B cell (primary cell): ENCODE measurements at regions not wholly inside any gene's neighbourhood (a gene's known extent, or its start where the extent isn't known, plus 50 kb on each side); places are given as distances from the start of the nearest gene placed in this dataset.

Experiments
- ATAC-seq: fragments of 200-7000 bp; cut with Tn5 transposase; one replicate; pipeline ENCODE4 v1.10.0; 2021; ENCODE audit warnings: low read depth, mild to moderate bottlenecking, moderate number of reproducible peaks, moderate library complexity
- CTCF ChIA-PET: fragments of 350-600 bp; sonication (Branson Sonifier 250); formaldehyde crosslinking; loops from one replicate; lab custom pipeline; 2021; ENCODE audit warnings: antibody characterized with exemption, inconsistent platforms; lab: Charles Lee
- POLR2A ChIA-PET: fragments of 350-600 bp; sonication (Branson Sonifier 250); formaldehyde crosslinking; loops from one replicate; lab custom pipeline; 2021; ENCODE audit warnings: antibody characterized with exemption; lab: Charles Lee
- DNase-seq: peaks from one replicate; pipeline ENCODE4 v3.0.0; 2013
- H2AFZ ChIP-seq: 2 replicates; pipeline ENCODE4 v1.6.1; 2012; ENCODE audit warnings: mild to moderate bottlenecking, low read depth, low read length; ENCODE audit not compliant: insufficient read depth, poor library complexity, severe bottlenecking
- H3K27ac ChIP-seq, 2 donors: 1 replicate in 1 of 2; 2 replicates in 1 of 2; pipeline ENCODE4 v1.5.1; 2012 to 2013; ENCODE audit warnings: low read length in 2 of 2, mild to moderate bottlenecking in 2 of 2, moderate library complexity in 1 of 2
- H3K27me3 ChIP-seq, 4 experiments: fragments of 200-600 bp in 1 of 4; sonication (generic) in 1 of 4; replicated peaks in 1 of 4; 1 replicate in 2 of 4; 2 replicates in 2 of 4; pipeline versions ENCODE4 v1.6.1 to v1.7.0; 2013 to 2016; ENCODE audit warnings: low read length in 3 of 4, mild to moderate bottlenecking in 2 of 4, mixed read lengths in 1 of 4, moderate library complexity in 1 of 4; ENCODE audit not compliant: insufficient read depth in 4 of 4, control insufficient read depth in 3 of 4; ENCODE audit errors: control extremely low read depth in 1 of 4
- H3K36me3 ChIP-seq, 2 experiments: replicated peaks in 1 of 2; 1 replicate in 1 of 2; 2 replicates in 1 of 2; pipeline versions ENCODE4 v1.6.1 to v1.7.1; 2013; ENCODE audit warnings: low read length in 1 of 2; ENCODE audit not compliant: insufficient read depth in 2 of 2, control insufficient read depth in 1 of 2; ENCODE audit errors: control extremely low read depth in 1 of 2, extremely low read depth in 1 of 2
- H3K4me1 ChIP-seq, 2 donors: fragments of 200-600 bp in 1 of 2; sonication (generic) in 1 of 2; 1 replicate in 1 of 2; 2 replicates in 1 of 2; pipeline versions ENCODE4 v1.5.1 to v1.6.1; 2013 to 2017; ENCODE audit warnings: low read length in 2 of 2; ENCODE audit not compliant: control insufficient read depth in 2 of 2, insufficient read depth in 2 of 2
- H3K4me2 ChIP-seq: replicated peaks from 2 replicates; pipeline ENCODE3; 2012; ENCODE audit warnings: mild to moderate bottlenecking, low read depth, low read length; ENCODE audit not compliant: poor library complexity, severe bottlenecking
- H3K4me3 ChIP-seq, 5 experiments: fragments of 200-600 bp in 1 of 5; sonication (generic) in 1 of 5; 1 replicate in 3 of 5; 2 replicates in 2 of 5; pipeline versions ENCODE4 v1.5.1 to v1.7.0; 2011 to 2016; ENCODE audit warnings: low read length in 4 of 5, mild to moderate bottlenecking in 4 of 5, low read depth in 2 of 5, control low read depth in 1 of 5, moderate library complexity in 1 of 5; ENCODE audit not compliant: insufficient read depth in 1 of 5; ENCODE audit errors: control extremely low read depth in 1 of 5, extremely low read depth in 1 of 5
- H3K79me2 ChIP-seq: fragments of 200-600 bp; sonication (generic); one replicate; pipeline ENCODE4 v1.6.0; 2016; ENCODE audit warnings: low read length; ENCODE audit not compliant: control insufficient read depth, insufficient read depth
- H3K9ac ChIP-seq: fragments of 200-600 bp; sonication (generic); 2 replicates; pipeline ENCODE4 v1.6.1; 2017; ENCODE audit warnings: mild to moderate bottlenecking, low read length, moderate library complexity
- H3K9me3 ChIP-seq, 3 donors: one replicate each; pipeline versions ENCODE4 v1.6.1 to v1.7.1; 2013; ENCODE audit warnings: low read length in 2 of 3; ENCODE audit not compliant: control insufficient read depth in 2 of 3, insufficient read depth in 1 of 3; ENCODE audit errors: control extremely low read depth in 1 of 3
- H4K20me1 ChIP-seq: 2 replicates; pipeline ENCODE4 v1.6.0; 2012; ENCODE audit warnings: mild to moderate bottlenecking, low read length; ENCODE audit not compliant: insufficient read depth, control insufficient read depth, poor library complexity, severe bottlenecking
- H3K27ac Mint-ChIP-seq: one replicate; pipeline ENCODE4 v1.8.0; 2021; ENCODE audit warnings: mixed read lengths
- H3K27me3 Mint-ChIP-seq: one replicate; pipeline ENCODE4 v1.8.0; 2021; ENCODE audit warnings: mixed read lengths
- H3K4me1 Mint-ChIP-seq: one replicate; pipeline ENCODE4 v1.8.0; 2021; ENCODE audit warnings: mixed read lengths
- H3K4me3 Mint-ChIP-seq: one replicate; pipeline ENCODE4 v1.8.0; 2021; ENCODE audit warnings: mixed read lengths
- H3K9me3 Mint-ChIP-seq: one replicate; pipeline ENCODE4 v1.8.0; 2022; ENCODE audit warnings: mixed read lengths; ENCODE audit not compliant: insufficient read depth
- EZH2 ChIP-seq: IDR thresholded peaks from 2 replicates; pipeline ENCODE4 v1.6.1; 2012; ENCODE audit warnings: borderline replicate concordance, low read depth, mild to moderate bottlenecking, moderate library complexity, low read length; ENCODE audit not compliant: insufficient read depth, poor library complexity, severe bottlenecking
- WGBS: methylation state at CpG from one replicate; pipeline ENCODE4 v1.1.5; 2013; ENCODE audit warnings: missing lambda C conversion rate; ENCODE audit not compliant: insufficient coverage; 5-methylcytosine and 5-hydroxymethylcytosine counted together
- intact Hi-C: fragments of 100-400 bp; cut with micrococcal nuclease; formaldehyde crosslinking; loops from one replicate; pipeline ENCODE4 v1.10.0; 2022
- TF ChIP-seq, protein P1 (sequence below): fragments of 200-600 bp; IDR thresholded peaks from one replicate; pipeline ENCODE4 v1.8.0; 2022; ENCODE audit warnings: antibody characterized with exemption, mild to moderate bottlenecking

DNA sequence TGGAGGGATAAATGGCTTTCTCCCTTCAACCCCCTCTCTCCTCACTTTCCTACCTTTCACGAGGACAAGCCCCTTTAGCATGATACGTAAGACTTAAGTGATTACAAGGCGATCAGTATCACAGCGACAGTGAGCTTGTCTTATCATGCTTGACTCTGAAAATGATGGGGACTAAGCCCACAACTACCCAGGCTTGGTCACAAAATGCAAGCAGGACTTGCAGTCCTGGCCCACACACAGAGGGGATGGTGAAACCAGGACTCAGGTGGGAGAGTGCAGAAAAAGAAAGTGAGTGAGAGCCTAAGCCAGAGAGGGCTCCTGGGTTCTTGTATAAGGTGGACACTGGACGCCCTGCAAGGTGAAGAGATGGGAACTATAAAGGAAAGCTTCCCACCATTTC is 95.7 kb upstream of the ARL4C start:
- no peak overlapping the region for H3K4me3 ChIP-seq
- intact Hi-C loops, result no loop called here
- Mint-ChIP-seq H3K4me3 (no peak overlapping the region), H3K27me3 (peaks cover 8% of the 10 kb centered on the region), H3K4me1 (no peaks in the 10 kb centered on the region), H3K9me3 (no peaks in the 10 kb centered on the region), H3K27ac (no peak overlapping the region)
- H3K9me3 ChIP-seq, result no peaks in the 10 kb centered on the region
- H3K4me2 ChIP-seq, result no peak overlapping the region
- H3K79me2 ChIP-seq, result no peaks in the 10 kb centered on the region
- H3K4me1 ChIP-seq, result no peaks in the 10 kb centered on the region
- no peaks in the 10 kb centered on the region for H3K36me3 ChIP-seq
- DNase-seq (no peak), ATAC-seq (no peak)
- POLR2A ChIA-PET, result no interaction called here
- no peaks in the 10 kb centered on the region for H3K27me3 ChIP-seq
- TF ChIP-seq, protein P1, sequence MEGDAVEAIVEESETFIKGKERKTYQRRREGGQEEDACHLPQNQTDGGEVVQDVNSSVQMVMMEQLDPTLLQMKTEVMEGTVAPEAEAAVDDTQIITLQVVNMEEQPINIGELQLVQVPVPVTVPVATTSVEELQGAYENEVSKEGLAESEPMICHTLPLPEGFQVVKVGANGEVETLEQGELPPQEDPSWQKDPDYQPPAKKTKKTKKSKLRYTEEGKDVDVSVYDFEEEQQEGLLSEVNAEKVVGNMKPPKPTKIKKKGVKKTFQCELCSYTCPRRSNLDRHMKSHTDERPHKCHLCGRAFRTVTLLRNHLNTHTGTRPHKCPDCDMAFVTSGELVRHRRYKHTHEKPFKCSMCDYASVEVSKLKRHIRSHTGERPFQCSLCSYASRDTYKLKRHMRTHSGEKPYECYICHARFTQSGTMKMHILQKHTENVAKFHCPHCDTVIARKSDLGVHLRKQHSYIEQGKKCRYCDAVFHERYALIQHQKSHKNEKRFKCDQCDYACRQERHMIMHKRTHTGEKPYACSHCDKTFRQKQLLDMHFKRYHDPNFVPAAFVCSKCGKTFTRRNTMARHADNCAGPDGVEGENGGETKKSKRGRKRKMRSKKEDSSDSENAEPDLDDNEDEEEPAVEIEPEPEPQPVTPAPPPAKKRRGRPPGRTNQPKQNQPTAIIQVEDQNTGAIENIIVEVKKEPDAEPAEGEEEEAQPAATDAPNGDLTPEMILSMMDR, result no peak
- WGBS, result 90% methylated on average over 4 of the region's 5 CpGs
- no peak overlapping the region for H3K27ac ChIP-seq
- CTCF ChIA-PET, result interaction anchor here (0.7 kb wide), 2 partner anchors 8 to 1964 kb away, joined by 3 read pairs; no protein-coding TSS in a partner anchor
- no peaks in the 10 kb centered on the region for H4K20me1 ChIP-seq
- no peak overlapping the region for H3K9ac ChIP-seq
- no peak overlapping the region for H2AFZ ChIP-seq

- H2AFZ ChIP-seq, result no peak overlapping the region
- Mint-ChIP-seq H3K9me3 (no peaks in the 10 kb centered on the region), H3K4me3 (no peak overlapping the region), H3K27me3 (peaks cover 10% of the 10 kb centered on the region), H3K27ac (no peak overlapping the region), H3K4me1 (no peaks in the 10 kb centered on the region)
- ChIA-PET CTCF (no interaction called here), POLR2A (no interaction called here)
- no peaks in the 10 kb centered on the region for H3K27me3 ChIP-seq
- no peaks in the 10 kb centered on the region for H4K20me1 ChIP-seq
- no peak overlapping the region for H3K4me3 ChIP-seq
- no peaks in the 10 kb centered on the region for H3K4me1 ChIP-seq
- no peak overlapping the region for H3K27ac ChIP-seq
- H3K4me2 ChIP-seq, result no peak overlapping the region
- no peaks in the 10 kb centered on the region for H3K36me3 ChIP-seq
- intact Hi-C loops, result no loop called here
- no peak overlapping the region for H3K9ac ChIP-seq
- ATAC-seq (no peak), DNase-seq (no peak)
- no peaks in the 10 kb centered on the region for H3K79me2 ChIP-seq
- WGBS, result 86% methylated on average over 3 of the region's 3 CpGs
- no peak for TF ChIP-seq EZH2
- H3K9me3 ChIP-seq, result no peaks in the 10 kb centered on the region
These were observed 93.2 kb upstream of the ARL4C start for GRCh38 chr2:234590076-234590475.
